HT1080 (cell line): ENCODE measurements at regions not wholly inside any gene's neighbourhood (a gene's known extent, or its start where the extent isn't known, plus 50 kb on each side); places are given as distances from the start of the nearest gene placed in this dataset.

ENCODE experiments used
- DNase-seq: peaks from one replicate; pipeline ENCODE4 v3.0.0-alpha.2; 2015; ENCODE audit warnings: low read depth

GRCh38 chr5:51449026-51449425 lies 65.8 kb downstream of the ISL1 start:
- DNase-seq: no peak

GRCh38 chr5:51452562-51452961 lies 69.3 kb downstream of the ISL1 start:
- no peak for DNase-seq

- DNase-seq: peak; percentile 49
Observed at GRCh38 chr5:51465165-51465564, 81.9 kb downstream of the ISL1 start.

GRCh38 chr5:51466214-51466613 lies 83.0 kb downstream of the ISL1 start:
- DNase-seq: no peak

GRCh38 chr5:51468196-51468595 lies 84.9 kb downstream of the ISL1 start:
- DNase-seq: peak; percentile 35

- no peak for DNase-seq
Observed at GRCh38 chr5:51471630-51472029, 88.4 kb downstream of the ISL1 start.

GRCh38 chr5:51472472-51472871 lies 89.2 kb downstream of the ISL1 start:
- DNase-seq: no peak

- DNase-seq: no peak
Observed at GRCh38 chr5:51475628-51476027, 92.4 kb downstream of the ISL1 start.

- DNase-seq: no peak
Observed at GRCh38 chr5:51476431-51476830, 93.2 kb downstream of the ISL1 start.

GRCh38 chr5:51479840-51480239 lies 96.6 kb downstream of the ISL1 start:
- DNase-seq: no peak

- DNase-seq: peak; percentile 34
Observed at GRCh38 chr5:51484326-51484725, 101.1 kb downstream of the ISL1 start.

GRCh38 chr5:51486158-51486557 lies 102.9 kb downstream of the ISL1 start:
- no peak for DNase-seq

GRCh38 chr5:51487952-51488351 lies 104.7 kb downstream of the ISL1 start:
- DNase-seq: no peak

- no peak for DNase-seq
Observed at GRCh38 chr5:51488803-51489642, 105.8 kb downstream of the ISL1 start.

- no peak for DNase-seq
Observed at GRCh38 chr5:51494821-51495220, 111.6 kb downstream of the ISL1 start.

GRCh38 chr5:51495672-51496071 lies 112.4 kb downstream of the ISL1 start:
- peak; percentile 94 for DNase-seq

- DNase-seq: no peak
Observed at GRCh38 chr5:51517838-51518237, 134.6 kb downstream of the ISL1 start.

GRCh38 chr5:51518607-51519006 lies 135.4 kb downstream of the ISL1 start:
- DNase-seq: peak; percentile 4

- DNase-seq: no peak
Observed at GRCh38 chr5:51521583-51521982, 138.3 kb downstream of the ISL1 start.

- no peak for DNase-seq
Observed at GRCh38 chr5:51539232-51539631, 156.0 kb downstream of the ISL1 start.

GRCh38 chr5:51544031-51544785 lies 161.0 kb downstream of the ISL1 start:
- DNase-seq: peak; percentile 49

- no peak for DNase-seq
Observed at GRCh38 chr5:51556833-51557232, 173.6 kb downstream of the ISL1 start.

GRCh38 chr5:51558682-51559081 lies 175.4 kb downstream of the ISL1 start:
- DNase-seq: no peak
